Esophagus (tissue), 2 donors: ENCODE measurements at regions not wholly inside any gene's neighbourhood (a gene's known extent, or its start where the extent isn't known, plus 50 kb on each side); places are given as distances from the start of the nearest gene placed in this dataset.
"Not testable (repeated sequence)": the region's sequence is repeated elsewhere in the genome, so short reads cannot be mapped to it uniquely, and the experiment has no call there.

Experiments
- H3K27ac ChIP-seq, 2 donors: one replicate each; pipeline ENCODE4 v1.5.1; 2013; ENCODE audit warnings: low read depth in 2 of 2, mild to moderate bottlenecking in 2 of 2, inconsistent platforms in 1 of 2, low read length in 1 of 2, moderate library complexity in 1 of 2
- H3K27me3 ChIP-seq, 2 donors: one replicate each; pipeline ENCODE4 v1.6.1; 2013; ENCODE audit warnings: low read length in 2 of 2, control low read depth in 1 of 2, mild to moderate bottlenecking in 1 of 2; ENCODE audit not compliant: insufficient read depth in 2 of 2, control insufficient read depth in 1 of 2
- H3K36me3 ChIP-seq, 2 donors: one replicate each; pipeline ENCODE4 v1.6.1; 2013; ENCODE audit warnings: low read length in 1 of 2; ENCODE audit not compliant: control insufficient read depth in 2 of 2, insufficient read depth in 2 of 2
- H3K4me1 ChIP-seq, 2 donors: one replicate each; pipeline ENCODE4 v1.6.1; 2013; ENCODE audit warnings: low read length in 1 of 2; ENCODE audit not compliant: control insufficient read depth in 2 of 2, insufficient read depth in 2 of 2
- H3K4me3 ChIP-seq, 2 donors: one replicate each; pipeline ENCODE4 v1.5.1; 2013; ENCODE audit warnings: low read length in 2 of 2, mild to moderate bottlenecking in 2 of 2, low read depth in 1 of 2, moderate library complexity in 1 of 2
- H3K9me3 ChIP-seq, 2 donors: one replicate each; pipeline ENCODE4 v1.6.1; 2013; ENCODE audit warnings: mild to moderate bottlenecking in 2 of 2, low read depth in 1 of 2, low read length in 1 of 2, moderate library complexity in 1 of 2; ENCODE audit not compliant: control insufficient read depth in 2 of 2, insufficient read depth in 1 of 2
- WGBS, 2 donors: extraction: QIAGEN DNeasy Blood & Tissue Kit; methylation state at CpG; one replicate each; pipeline ENCODE4 v1.1.7; 2013; 5-methylcytosine and 5-hydroxymethylcytosine counted together
- donor health status: healthy with polysubstance abuse.
- donor health status: Bipolar disorder and iron deficiency.

DNA sequence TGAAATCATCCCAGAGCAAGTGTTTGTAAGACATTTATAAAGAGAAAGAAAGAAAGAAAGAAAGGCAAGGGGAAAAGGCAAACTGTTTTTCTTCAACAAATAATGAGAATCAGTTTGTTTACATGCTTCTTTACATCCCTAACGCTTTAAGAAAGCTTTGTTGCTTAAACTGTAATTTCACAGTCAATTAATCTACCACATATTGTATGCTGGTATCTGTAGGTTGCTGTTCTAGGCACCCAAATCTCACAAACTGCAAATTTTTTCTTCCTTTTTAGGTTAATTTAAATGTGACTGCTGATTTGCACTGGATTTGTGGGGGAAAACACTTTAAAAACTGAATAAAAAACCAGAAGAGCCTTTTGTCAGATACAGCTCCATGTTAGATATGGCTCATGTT, 384.2 kb downstream of the ATP23 start:
- H3K27me3 ChIP-seq = no peaks in the 10 kb centered on the region
- 40 to 53% methylated on average over 1 of the region's 1 CpG for WGBS, 2 donors
- H3K9me3 ChIP-seq = no peaks in the 10 kb centered on the region
- no peaks in the 10 kb centered on the region for H3K4me1 ChIP-seq
- no peak overlapping the region for H3K4me3 ChIP-seq
- H3K36me3 ChIP-seq = no peaks in the 10 kb centered on the region
- H3K27ac ChIP-seq = no peak overlapping the region

DNA sequence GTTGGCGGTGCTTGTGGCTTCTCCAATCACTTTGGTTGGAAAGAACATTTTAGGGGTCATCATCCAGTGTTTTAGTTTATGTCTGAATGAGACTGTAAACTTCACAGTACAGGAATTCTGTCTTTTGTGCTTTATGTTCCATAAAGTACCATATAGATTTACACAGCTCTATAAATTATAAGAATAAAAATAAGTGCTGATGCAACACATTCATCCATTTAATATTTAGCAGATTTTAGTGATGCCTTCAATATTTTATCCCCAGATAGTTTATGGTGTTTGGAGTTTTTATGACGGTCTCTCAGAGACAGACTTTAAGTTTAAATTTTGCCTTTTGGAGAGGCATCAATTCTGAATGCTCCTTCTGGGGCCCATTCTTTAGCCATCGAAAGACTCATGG, 385.2 kb downstream of the ATP23 start:
- no peaks in the 10 kb centered on the region for H3K9me3 ChIP-seq
- 92 to 95% methylated on average over 3 of the region's 3 CpGs for WGBS, 2 donors
- H3K27ac ChIP-seq = no peak overlapping the region
- no peaks in the 10 kb centered on the region for H3K4me1 ChIP-seq
- no peak overlapping the region for H3K4me3 ChIP-seq
- H3K27me3 ChIP-seq = no peaks in the 10 kb centered on the region
- no peaks in the 10 kb centered on the region for H3K36me3 ChIP-seq

- 41 to 49% methylated on average over 2 of the region's 5 CpGs for WGBS, 2 donors
Measured at GRCh38 chr12:58336581-58337242, 395.3 kb downstream of the ATP23 start.

DNA sequence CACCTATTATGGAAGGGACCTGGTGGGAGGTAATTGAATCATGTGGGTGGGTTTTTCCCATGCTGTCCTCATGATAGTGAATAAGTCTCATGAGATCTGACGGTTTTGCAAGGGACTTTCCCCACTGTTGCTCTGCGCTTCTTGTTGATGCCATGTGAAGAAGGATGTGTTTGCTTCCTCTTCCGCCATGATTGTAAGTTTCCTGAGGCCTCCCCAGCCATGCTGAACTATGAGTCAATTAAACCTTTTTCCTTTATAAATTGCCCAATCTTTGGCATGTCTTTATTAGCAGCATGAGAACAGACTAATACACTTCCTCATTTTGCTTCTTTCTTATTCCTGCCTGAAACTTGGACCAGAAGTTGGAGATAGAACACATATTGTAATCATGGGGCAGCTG, 396.2 kb downstream of the ATP23 start:
- WGBS, 2 donors = 90 to 92% methylated on average over 3 of the region's 3 CpGs
- not testable (repeated sequence) for H3K27me3 ChIP-seq, H3K4me1 ChIP-seq, H3K4me3 ChIP-seq, H3K27ac ChIP-seq, H3K36me3 ChIP-seq, H3K9me3 ChIP-seq

More at GRCh38 chr12:58336581-58337242, 395.3 kb downstream of the ATP23 start:
- H3K4me3 ChIP-seq, H3K9me3 ChIP-seq, H3K4me1 ChIP-seq, H3K27me3 ChIP-seq, H3K36me3 ChIP-seq, H3K27ac ChIP-seq: not testable (repeated sequence)

DNA sequence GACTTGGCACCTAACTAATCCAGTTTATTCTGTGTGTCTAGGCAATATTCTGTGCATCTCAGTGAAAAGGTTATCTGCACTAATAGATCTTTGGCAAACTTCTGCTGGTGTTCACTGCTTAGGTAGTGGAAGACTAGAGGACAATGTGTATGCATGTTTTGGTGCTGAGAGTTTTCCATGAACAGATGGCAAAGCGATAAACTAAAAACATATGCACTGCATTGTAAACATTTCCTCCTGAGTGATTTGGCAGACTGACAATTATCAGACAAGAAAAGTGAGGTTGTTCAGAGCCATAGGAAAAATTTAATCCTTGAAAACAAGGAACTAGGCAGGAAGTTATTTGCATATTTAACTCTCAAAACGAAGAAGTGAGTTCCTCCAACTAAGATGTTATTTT, 400.4 kb downstream of the ATP23 start:
- Histone ChIP-seq H3K9me3 (no peaks in the 10 kb centered on the region), H3K27ac (no peak overlapping the region), H3K4me3 (no peak overlapping the region), H3K4me1 (peaks cover 0 to 5% of the 10 kb centered on the region in 2 donors), H3K27me3 (no peaks in the 10 kb centered on the region), H3K36me3 (no peaks in the 10 kb centered on the region)
- 15 to 24% methylated on average over 2 of the region's 2 CpGs for WGBS, 2 donors

- H3K27ac ChIP-seq = no peak overlapping the region
- 84 to 88% methylated on average over 3 of the region's 3 CpGs for WGBS, 2 donors
- no peaks in the 10 kb centered on the region for H3K9me3 ChIP-seq
- no peaks in the 10 kb centered on the region for H3K27me3 ChIP-seq
- no peaks in the 10 kb centered on the region for H3K36me3 ChIP-seq
- H3K4me3 ChIP-seq = no peak overlapping the region
- peaks cover 0 to 5% of the 10 kb centered on the region in 2 donors for H3K4me1 ChIP-seq
Measured at GRCh38 chr12:58342736-58343135, 401.4 kb downstream of the ATP23 start.

- H3K36me3 ChIP-seq = no peaks in the 10 kb centered on the region
- H3K27ac ChIP-seq = no peak overlapping the region
- H3K4me1 ChIP-seq = peaks cover 0 to 5% of the 10 kb centered on the region in 2 donors
- H3K27me3 ChIP-seq = no peaks in the 10 kb centered on the region
- 29 to 32% methylated on average over 7 of the region's 7 CpGs for WGBS, 2 donors
- H3K4me3 ChIP-seq = no peak overlapping the region
- no peaks in the 10 kb centered on the region for H3K9me3 ChIP-seq
Measured at GRCh38 chr12:58346032-58346632, 404.8 kb downstream of the ATP23 start.

- no peaks in the 10 kb centered on the region for H3K36me3 ChIP-seq
- H3K27me3 ChIP-seq = no peaks in the 10 kb centered on the region
Measured at GRCh38 chr12:58347188-58347587, 405.8 kb downstream of the ATP23 start.

DNA sequence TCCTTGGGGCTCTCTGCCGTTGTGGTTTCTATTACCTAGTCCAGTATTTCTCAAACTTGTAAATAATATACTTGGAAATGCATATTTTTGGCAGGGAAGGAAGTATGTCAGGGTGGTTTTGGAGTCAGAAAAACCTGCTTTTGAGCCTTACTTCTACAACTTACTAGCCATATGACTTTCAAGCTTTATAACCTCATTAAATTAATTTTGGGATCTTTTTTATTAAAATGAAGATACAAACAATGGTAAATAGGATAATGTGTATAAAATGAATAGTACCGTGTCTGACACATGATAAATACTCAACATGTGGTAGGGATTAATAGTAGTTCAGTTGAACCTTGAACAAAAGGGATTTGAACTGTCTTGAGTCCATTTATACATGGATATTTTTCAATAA, 406.3 kb downstream of the ATP23 start:
- H3K4me3 ChIP-seq = no peak overlapping the region
- H3K27me3 ChIP-seq = peaks cover 0 to 2% of the 10 kb centered on the region in 2 donors
- H3K4me1 ChIP-seq = peaks cover 0 to under 1% of the 10 kb centered on the region in 2 donors
- H3K27ac ChIP-seq = no peak overlapping the region
- no peaks in the 10 kb centered on the region for H3K9me3 ChIP-seq
- WGBS, 2 donors = 50 to 58% methylated on average over 2 of the region's 2 CpGs
- no peaks in the 10 kb centered on the region for H3K36me3 ChIP-seq

More at GRCh38 chr12:58347188-58347587, 405.8 kb downstream of the ATP23 start:
- H3K27ac ChIP-seq = no peak overlapping the region
- 87 to 88% methylated on average over 2 of the region's 2 CpGs for WGBS, 2 donors
- H3K4me3 ChIP-seq = no peak overlapping the region
- H3K9me3 ChIP-seq = no peaks in the 10 kb centered on the region
- H3K4me1 ChIP-seq = peaks cover 0 to 5% of the 10 kb centered on the region in 2 donors

DNA sequence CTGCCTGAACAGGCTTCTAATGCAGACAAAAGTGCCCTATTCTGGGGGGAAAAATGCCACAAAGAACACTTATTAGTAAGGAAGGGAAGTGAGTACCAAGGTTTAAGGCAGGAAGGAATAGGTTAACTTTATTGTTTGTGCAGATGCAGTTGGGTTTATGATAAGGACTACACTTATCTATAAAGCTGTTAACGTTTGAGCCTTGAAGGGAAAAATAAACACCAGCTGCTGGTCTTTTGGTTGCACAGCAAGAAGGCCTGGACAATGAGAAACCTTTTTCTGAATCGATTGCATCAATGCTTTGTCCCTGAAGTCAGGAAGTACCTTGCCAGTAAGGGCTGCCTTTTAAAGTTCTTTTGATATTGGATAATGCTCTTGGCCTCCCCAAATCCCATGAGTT, 407.8 kb downstream of the ATP23 start:
- 29 to 46% methylated on average over 2 of the region's 2 CpGs for WGBS, 2 donors

More for the DNA sequence above, 407.8 kb downstream of the ATP23 start:
- no peaks in the 10 kb centered on the region for H3K36me3 ChIP-seq
- H3K9me3 ChIP-seq = no peaks in the 10 kb centered on the region
- H3K4me3 ChIP-seq = no peak overlapping the region
- H3K4me1 ChIP-seq = no peaks in the 10 kb centered on the region
- H3K27ac ChIP-seq = no peak overlapping the region
- peaks cover 0 to 4% of the 10 kb centered on the region in 2 donors for H3K27me3 ChIP-seq
